Fibroblast of pulmonary artery (primary cell): ENCODE measurements at regions not wholly inside any gene's neighbourhood (a gene's known extent, or its start where the extent isn't known, plus 50 kb on each side); places are given as distances from the start of the nearest gene placed in this dataset.
A peak's percentile ranks its signal among the peaks of the same experiment; 100 is the strongest.
"Not testable (repeated sequence)": the region's sequence is repeated elsewhere in the genome, so short reads cannot be mapped to it uniquely, and the experiment has no call there.

ENCODE experiments used
- DNase-seq: peaks from one replicate; pipeline ENCODE4 v3.0.0-alpha.2; 2010; ENCODE audit warnings: low read depth
- H3K4me3 ChIP-seq: replicated peaks from 2 replicates; pipeline ENCODE4 v1.5.1; 2011; ENCODE audit warnings: low read depth, mild to moderate bottlenecking, control low read depth, low read length, moderate library complexity
- CTCF ChIP-seq: IDR thresholded peaks from 2 replicates; pipeline ENCODE4 v1.5.1; 2011; ENCODE audit warnings: mild to moderate bottlenecking, control low read depth, low read length, inconsistent platforms; ENCODE audit errors: missing control alignments

- peak; percentile 13 for DNase-seq
- no peak for TF ChIP-seq CTCF
- H3K4me3 ChIP-seq = no peak overlapping the region
Measured at GRCh38 chr22:27075028-27075678, 417.8 kb downstream of the MIAT start.

- no peak for DNase-seq
- no peak overlapping the region for H3K4me3 ChIP-seq
- no peak for TF ChIP-seq CTCF
Measured at GRCh38 chr22:27075891-27076290, 418.5 kb downstream of the MIAT start.

GRCh38 chr22:27078064-27078463 is 420.7 kb downstream of the MIAT start:
- DNase-seq, H3K4me3 ChIP-seq: not testable (repeated sequence)

- H3K4me3 ChIP-seq = no peak overlapping the region
- no peak for TF ChIP-seq CTCF
- DNase-seq = no peak
Measured at GRCh38 chr22:27080036-27080578, 422.7 kb downstream of the MIAT start.

GRCh38 chr22:27080863-27081262 is 423.5 kb downstream of the MIAT start:
- TF ChIP-seq CTCF = no peak
- DNase-seq = no peak

GRCh38 chr22:27083610-27084009 is 426.2 kb downstream of the MIAT start:
- DNase-seq = no peak
- no peak overlapping the region for H3K4me3 ChIP-seq
- no peak for TF ChIP-seq CTCF

More at GRCh38 chr22:27080863-27081262, 423.5 kb downstream of the MIAT start:
- H3K4me3 ChIP-seq = no peak overlapping the region

GRCh38 chr22:27084130-27084529 is 426.7 kb downstream of the MIAT start:
- no peak overlapping the region for H3K4me3 ChIP-seq
- no peak for DNase-seq
- TF ChIP-seq CTCF = no peak
